ENCODE measurements at regions not wholly inside any gene's neighbourhood (a gene's known extent, or its start where the extent isn't known, plus 50 kb on each side); places are given as distances from the start of the nearest gene placed in this dataset.

DNA sequence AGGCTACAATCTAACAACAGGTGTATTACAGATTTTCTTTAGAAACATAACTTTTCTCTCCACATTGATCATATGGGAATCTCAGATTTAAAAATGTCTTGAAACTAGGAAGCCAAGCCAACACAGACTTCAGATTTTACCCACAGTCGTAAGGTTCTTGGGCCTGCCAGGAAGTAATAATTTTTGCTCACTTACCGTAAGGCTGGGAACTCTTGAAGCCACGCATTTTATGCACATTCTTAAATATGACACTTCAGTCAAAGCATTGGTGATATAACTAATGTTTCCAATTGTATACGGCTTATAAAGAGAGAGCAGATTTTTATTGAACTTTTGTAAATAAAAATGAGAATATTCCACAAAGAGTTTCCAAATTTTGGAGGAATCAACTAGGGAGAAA, 328.9 kb upstream of the TRPC7 start (continued):
- TF ChIP-seq JUND (IDR thresholded peaks at IDR 0.05), result no peak

DNA sequence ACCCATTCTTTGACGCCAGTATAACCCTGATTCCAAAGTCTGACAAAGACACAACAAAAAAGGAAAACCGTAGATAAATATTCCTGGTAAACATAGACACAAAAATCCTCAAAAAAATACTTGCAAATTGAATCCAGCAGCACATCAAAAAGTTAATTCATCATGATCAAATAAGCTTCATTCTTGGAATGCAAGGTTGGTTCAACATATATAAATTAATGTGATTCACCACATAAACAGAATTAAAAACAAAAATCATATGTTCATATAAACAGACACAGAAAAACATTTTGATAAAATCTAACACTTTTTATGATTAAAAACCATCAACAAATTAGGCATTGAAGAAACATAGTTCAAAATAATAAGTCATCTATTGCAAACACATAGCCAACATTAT, 324.2 kb upstream of the TRPC7 start:
- 0 out of 2 replicates have a peak, but pooled peaks cover 4% of the 10 kb centered on the region for H3K9me3 ChIP-seq
- H2AFZ ChIP-seq (ENCODE audit: low read depth), result no peak overlapping the region
- no peaks in the 10 kb centered on the region for H3K27me3 ChIP-seq (ENCODE audit: insufficient read depth)
- no peaks in the 10 kb centered on the region for H3K4me1 ChIP-seq (ENCODE audit: control insufficient read depth in 1 of 2, insufficient read depth in 2 of 2, low read depth in 1 of 2, low read length in 1 of 2)
- no peaks in the 10 kb centered on the region for H3K36me3 ChIP-seq (replicated peaks in 1 of 2; ENCODE audit: control insufficient read depth in 1 of 2, insufficient read depth in 2 of 2, low read length in 1 of 2)
- ChIA-PET CTCF (no interaction called here), POLR2A (no interaction called here)
- no peaks in the 10 kb centered on the region for H3F3A ChIP-seq (replicated peaks; ENCODE audit: insufficient read depth)
- H3K79me2 ChIP-seq (ENCODE audit: insufficient read depth), result no peaks in the 10 kb centered on the region
- no peak overlapping the region for H3K27ac ChIP-seq (ENCODE audit: low read depth in 2 of 2, low read length in 1 of 2)
- no peak overlapping the region for H3K4me2 ChIP-seq
- 13% methylated on average over 2 of the region's 2 CpGs for WGBS (ENCODE audit: low lambda C conversion rate)
- TF ChIP-seq NFIC (IDR thresholded peaks at IDR 0.05; ENCODE audit: borderline replicate concordance) (no peak), FOXM1 (IDR thresholded peaks at IDR 0.05; ENCODE audit: low read depth) (no peak), YY1 (IDR thresholded peaks at IDR 0.05; ENCODE audit: low read depth) (no peak), FOXJ3 (CRISPR knock-in tag; IDR thresholded peaks at IDR 0.05) (no peak), RCOR1 (IDR thresholded peaks at IDR 0.05; ENCODE audit: low read length) (no peak), ELF1 (IDR thresholded peaks at IDR 0.05) (no peak), RXRA (IDR thresholded peaks at IDR 0.05; ENCODE audit: borderline replicate concordance, low read depth) (no peak), CHD2 (IDR thresholded peaks at IDR 0.05; ENCODE audit: low read length, partially characterized antibody) (no peak)
- TF ChIP-seq, protein P1, sequence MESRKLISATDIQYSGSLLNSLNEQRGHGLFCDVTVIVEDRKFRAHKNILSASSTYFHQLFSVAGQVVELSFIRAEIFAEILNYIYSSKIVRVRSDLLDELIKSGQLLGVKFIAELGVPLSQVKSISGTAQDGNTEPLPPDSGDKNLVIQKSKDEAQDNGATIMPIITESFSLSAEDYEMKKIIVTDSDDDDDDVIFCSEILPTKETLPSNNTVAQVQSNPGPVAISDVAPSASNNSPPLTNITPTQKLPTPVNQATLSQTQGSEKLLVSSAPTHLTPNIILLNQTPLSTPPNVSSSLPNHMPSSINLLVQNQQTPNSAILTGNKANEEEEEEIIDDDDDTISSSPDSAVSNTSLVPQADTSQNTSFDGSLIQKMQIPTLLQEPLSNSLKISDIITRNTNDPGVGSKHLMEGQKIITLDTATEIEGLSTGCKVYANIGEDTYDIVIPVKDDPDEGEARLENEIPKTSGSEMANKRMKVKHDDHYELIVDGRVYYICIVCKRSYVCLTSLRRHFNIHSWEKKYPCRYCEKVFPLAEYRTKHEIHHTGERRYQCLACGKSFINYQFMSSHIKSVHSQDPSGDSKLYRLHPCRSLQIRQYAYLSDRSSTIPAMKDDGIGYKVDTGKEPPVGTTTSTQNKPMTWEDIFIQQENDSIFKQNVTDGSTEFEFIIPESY (IDR thresholded peaks at IDR 0.05; ENCODE audit: borderline replicate concordance, low read depth), result no peak
- TF ChIP-seq, protein P2, sequence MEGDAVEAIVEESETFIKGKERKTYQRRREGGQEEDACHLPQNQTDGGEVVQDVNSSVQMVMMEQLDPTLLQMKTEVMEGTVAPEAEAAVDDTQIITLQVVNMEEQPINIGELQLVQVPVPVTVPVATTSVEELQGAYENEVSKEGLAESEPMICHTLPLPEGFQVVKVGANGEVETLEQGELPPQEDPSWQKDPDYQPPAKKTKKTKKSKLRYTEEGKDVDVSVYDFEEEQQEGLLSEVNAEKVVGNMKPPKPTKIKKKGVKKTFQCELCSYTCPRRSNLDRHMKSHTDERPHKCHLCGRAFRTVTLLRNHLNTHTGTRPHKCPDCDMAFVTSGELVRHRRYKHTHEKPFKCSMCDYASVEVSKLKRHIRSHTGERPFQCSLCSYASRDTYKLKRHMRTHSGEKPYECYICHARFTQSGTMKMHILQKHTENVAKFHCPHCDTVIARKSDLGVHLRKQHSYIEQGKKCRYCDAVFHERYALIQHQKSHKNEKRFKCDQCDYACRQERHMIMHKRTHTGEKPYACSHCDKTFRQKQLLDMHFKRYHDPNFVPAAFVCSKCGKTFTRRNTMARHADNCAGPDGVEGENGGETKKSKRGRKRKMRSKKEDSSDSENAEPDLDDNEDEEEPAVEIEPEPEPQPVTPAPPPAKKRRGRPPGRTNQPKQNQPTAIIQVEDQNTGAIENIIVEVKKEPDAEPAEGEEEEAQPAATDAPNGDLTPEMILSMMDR (IDR thresholded peaks at IDR 0.05), result no peak
- TF ChIP-seq, protein P3, sequence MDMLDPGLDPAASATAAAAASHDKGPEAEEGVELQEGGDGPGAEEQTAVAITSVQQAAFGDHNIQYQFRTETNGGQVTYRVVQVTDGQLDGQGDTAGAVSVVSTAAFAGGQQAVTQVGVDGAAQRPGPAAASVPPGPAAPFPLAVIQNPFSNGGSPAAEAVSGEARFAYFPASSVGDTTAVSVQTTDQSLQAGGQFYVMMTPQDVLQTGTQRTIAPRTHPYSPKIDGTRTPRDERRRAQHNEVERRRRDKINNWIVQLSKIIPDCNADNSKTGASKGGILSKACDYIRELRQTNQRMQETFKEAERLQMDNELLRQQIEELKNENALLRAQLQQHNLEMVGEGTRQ (IDR thresholded peaks at IDR 0.05; ENCODE audit: borderline replicate concordance, low read depth, low read length), result no peak
- TF ChIP-seq, protein P4, sequence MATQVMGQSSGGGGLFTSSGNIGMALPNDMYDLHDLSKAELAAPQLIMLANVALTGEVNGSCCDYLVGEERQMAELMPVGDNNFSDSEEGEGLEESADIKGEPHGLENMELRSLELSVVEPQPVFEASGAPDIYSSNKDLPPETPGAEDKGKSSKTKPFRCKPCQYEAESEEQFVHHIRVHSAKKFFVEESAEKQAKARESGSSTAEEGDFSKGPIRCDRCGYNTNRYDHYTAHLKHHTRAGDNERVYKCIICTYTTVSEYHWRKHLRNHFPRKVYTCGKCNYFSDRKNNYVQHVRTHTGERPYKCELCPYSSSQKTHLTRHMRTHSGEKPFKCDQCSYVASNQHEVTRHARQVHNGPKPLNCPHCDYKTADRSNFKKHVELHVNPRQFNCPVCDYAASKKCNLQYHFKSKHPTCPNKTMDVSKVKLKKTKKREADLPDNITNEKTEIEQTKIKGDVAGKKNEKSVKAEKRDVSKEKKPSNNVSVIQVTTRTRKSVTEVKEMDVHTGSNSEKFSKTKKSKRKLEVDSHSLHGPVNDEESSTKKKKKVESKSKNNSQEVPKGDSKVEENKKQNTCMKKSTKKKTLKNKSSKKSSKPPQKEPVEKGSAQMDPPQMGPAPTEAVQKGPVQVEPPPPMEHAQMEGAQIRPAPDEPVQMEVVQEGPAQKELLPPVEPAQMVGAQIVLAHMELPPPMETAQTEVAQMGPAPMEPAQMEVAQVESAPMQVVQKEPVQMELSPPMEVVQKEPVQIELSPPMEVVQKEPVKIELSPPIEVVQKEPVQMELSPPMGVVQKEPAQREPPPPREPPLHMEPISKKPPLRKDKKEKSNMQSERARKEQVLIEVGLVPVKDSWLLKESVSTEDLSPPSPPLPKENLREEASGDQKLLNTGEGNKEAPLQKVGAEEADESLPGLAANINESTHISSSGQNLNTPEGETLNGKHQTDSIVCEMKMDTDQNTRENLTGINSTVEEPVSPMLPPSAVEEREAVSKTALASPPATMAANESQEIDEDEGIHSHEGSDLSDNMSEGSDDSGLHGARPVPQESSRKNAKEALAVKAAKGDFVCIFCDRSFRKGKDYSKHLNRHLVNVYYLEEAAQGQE (IDR thresholded peaks at IDR 0.05; ENCODE audit: low read depth, low read length), result no peak
- no peaks in the 10 kb centered on the region for H4K20me1 ChIP-seq (ENCODE audit: insufficient read depth)
- H3K9me2 ChIP-seq, result no peaks in the 10 kb centered on the region
- DNase-seq, result no peak
- no peak overlapping the region for H3K4me3 ChIP-seq (ENCODE audit: low read depth in 2 of 2, low read length in 1 of 2)
- no peak overlapping the region for H3K9ac ChIP-seq

Data from SK-N-SH (cell line).